Hematopoietic multipotent progenitor cell treated with erythropoietin and hydrocortisone succinate and interleukin-3 and kit ligand, for 15 days (in vitro differentiated cells): ENCODE measurements at regions not wholly inside any gene's neighbourhood (a gene's known extent, or its start where the extent isn't known, plus 50 kb on each side); places are given as distances from the start of the nearest gene placed in this dataset.

Experiments
- DNase-seq: peaks from one replicate; pipeline ENCODE4 v3.0.0-alpha.2; 2015; ENCODE audit warnings: low spot score

GRCh38 chr22:49284056-49284784 lies 543.5 kb downstream of the BRD1 start:
- no peak for DNase-seq

DNA sequence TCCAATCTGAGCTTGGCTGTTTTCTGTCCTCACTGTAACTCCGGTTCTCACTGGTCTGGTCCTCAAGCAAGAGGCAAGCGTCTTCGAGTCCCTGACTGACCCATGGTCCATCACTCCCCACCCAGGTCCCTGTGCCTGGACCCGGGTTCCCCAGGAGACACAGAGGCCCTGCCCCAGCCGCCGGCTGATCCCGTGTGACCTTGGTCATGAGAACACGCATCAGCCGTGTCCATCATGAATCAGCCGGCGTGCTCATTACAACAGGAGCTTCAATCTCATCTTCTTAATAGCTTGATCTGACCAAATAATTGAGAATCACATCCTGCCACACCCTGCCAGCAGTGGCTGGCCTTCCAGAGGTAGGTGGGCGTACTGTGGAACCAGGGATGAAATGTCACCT lies 545.1 kb downstream of the BRD1 start:
- no peak for DNase-seq

GRCh38 chr22:49281467-49282340 lies 546.0 kb downstream of the BRD1 start:
- DNase-seq: no peak

GRCh38 chr22:49278340-49278739 lies 549.3 kb downstream of the BRD1 start:
- DNase-seq: no peak

DNA sequence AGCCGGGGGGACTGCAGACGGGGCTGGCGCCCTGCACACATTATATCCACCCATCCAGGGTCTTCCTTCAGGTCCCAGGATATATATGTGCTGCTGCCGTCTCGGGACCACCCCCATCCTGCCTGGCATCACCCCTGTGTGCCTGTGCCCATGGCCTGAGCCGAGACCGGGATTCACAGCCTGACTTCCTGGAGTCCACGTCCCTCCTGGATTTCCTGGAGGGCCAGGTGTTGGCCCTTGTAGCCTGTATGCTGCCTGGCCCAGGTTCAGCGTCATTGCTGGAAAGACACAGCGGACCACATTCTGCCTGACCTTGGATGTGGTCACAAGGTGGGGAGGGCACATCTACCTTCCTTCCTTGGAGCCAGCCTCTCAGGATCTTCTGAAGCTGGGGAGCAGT lies 551.1 kb downstream of the BRD1 start:
- DNase-seq: no peak

DNA sequence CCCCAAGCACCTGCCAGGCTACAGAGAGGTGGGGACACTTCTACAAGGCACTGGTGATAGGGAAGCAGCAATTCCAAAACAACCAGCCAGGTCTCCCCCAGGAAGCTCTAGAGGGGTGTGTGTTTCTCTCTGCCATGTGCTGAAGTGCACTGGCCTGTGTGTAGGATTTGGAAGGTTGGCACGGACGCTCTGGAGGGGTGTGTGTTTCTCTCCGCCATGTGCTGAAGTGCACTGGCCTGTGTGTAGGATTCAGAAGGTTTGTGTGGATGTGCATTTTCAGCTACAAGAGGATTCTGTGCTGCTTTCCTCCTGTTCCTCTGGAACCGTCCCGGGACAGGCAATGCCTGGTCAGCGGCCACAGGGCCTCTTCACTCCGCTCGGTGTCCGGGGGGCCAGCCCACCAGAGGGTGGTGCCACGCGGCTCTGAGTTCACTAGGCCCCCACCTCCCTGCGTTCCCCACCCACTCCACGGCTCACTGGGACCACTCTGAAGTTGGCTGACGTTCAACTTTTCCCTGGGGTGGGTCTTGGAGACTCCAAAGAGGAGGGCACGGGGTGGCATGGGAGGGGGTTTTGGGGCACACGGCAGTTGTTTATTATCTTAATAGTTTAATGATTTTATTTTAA lies 552.8 kb downstream of the BRD1 start:
- no peak for DNase-seq

- DNase-seq: no peak
These were observed 555.0 kb downstream of the BRD1 start for GRCh38 chr22:49272546-49273125.

DNA sequence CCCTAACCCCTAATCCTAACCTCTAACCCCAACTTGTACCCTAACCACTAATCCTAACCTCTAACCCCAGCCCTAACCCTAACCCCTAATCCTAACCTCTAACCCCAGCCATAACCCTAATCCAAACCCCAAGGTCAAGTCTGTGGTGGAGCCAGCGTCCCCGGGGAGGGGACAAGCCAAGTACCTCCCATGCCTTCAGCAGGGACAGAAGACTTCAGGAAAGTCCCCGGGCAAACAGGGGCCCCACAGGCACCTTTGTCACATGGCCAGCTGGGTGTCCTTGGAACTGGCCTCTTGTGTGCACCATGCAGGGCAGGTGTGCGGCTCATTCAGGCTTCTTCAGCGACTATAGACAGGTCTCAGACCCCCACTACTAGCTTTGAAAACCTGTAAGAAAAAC lies 555.8 kb downstream of the BRD1 start:
- no peak for DNase-seq

DNA sequence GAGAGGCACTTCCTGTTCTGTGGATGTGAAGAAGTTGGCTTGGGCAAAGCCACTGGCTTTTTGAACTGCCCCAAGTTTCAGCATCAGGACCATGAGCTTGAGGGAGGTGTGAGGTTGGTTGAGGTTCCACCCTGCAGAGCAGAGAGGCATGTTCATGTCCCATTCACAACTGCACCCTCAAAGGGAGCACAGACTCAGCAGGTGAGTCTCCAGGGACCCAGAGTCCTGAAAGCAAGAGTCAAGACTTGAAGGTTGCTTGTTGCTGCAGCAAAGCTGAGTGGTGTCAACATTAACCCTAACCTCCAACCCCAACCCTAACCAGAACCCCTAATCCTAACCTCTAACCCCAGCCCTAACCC lies 556.3 kb downstream of the BRD1 start:
- DNase-seq: no peak

- no peak for DNase-seq
These were observed 556.9 kb downstream of the BRD1 start for GRCh38 chr22:49270595-49271368.

- DNase-seq: no peak
These were observed 557.7 kb downstream of the BRD1 start for GRCh38 chr22:49269928-49270327.

- no peak for DNase-seq
These were observed 558.3 kb downstream of the BRD1 start for GRCh38 chr22:49269371-49269770.

- DNase-seq: no peak
These were observed 558.7 kb downstream of the BRD1 start for GRCh38 chr22:49268924-49269323.

GRCh38 chr22:49267996-49268395 lies 559.7 kb downstream of the BRD1 start:
- DNase-seq: no peak

DNA sequence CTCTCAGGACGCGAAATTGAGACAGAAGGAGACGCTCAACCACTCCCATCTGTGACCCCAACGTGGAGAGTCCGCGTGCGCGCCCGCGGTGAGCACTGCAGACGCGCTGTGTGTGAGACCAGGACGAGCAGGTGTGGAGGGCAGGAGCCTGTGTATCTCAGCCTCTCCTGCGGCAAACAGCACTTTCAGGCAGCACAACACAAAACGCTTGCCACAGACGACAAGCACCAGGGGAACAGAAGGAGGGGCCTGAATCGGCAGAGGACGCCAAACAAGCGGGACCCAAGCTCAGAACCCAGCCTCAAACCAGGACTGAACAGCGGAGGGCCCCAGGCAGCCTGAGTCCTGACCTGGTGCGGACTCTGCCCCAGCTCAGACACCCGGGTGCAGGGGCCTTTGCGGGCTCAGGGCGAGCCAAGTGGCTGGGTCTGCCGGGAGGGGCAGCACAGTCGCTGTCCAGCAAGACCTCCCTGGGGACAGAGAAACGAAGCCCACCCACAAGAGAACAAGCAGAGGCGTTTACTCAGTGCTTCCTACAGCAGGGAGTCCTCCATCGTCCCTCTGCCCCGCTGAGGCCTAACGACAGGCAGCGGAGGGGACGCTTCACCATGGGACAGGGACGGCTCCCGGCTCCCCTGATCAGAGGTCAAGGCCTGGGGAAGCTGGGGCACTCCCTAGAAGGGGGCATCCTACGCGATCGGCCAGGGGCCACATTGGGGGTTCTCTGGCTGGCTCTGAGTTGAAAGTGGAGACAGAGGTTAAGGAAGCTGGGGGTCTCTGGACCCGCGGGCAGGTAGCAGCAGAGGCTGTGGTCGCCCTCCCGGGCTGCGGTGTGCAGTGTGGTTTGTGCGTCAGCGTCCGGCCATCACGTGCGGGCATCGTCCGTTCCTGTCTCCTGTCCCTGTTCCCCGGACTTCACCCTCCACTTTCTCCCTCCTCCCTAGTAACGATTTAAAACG lies 560.8 kb downstream of the BRD1 start:
- DNase-seq: no peak

- no peak for DNase-seq
These were observed 563.0 kb downstream of the BRD1 start for GRCh38 chr22:49264696-49265095.

DNA sequence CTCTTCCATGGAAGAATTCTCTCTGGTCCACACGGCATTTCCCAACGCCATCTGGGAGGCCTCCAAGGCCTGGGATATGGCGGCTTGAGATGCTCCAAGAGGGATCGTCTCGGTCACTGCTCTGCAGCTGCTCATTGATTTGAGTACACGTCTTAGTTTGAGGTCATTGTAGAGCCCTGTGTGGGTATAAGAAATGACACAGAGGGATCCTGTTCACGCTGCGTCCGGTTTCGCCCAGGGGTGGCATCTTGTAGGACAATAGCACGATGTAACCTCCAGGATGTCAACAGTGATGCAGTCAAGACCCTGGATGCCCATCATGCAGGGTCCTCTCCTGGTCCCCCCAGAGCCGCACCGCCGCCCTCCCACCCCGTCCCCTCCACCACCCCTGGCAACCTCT lies 564.6 kb downstream of the BRD1 start:
- no peak for DNase-seq

DNA sequence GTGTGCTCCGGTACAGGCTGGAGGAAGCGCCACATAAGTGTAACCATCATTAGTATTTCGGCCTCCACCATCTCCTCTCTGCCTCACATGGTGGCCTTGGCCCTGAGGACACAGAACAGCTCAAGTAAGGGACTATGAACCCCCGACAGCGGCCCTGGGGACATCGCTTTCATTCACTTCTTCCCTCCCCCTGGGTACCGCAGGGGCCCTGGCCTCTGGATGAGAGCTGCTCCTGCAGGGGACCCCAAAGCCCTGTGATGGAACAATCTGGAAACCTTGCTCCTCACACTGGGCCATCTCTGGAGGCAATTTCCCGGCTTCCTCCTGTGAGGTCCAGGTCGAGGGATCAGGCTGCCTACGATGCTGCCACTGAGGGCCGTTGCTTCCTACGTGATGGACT lies 565.5 kb downstream of the BRD1 start:
- DNase-seq: no peak

- no peak for DNase-seq
These were observed 566.1 kb downstream of the BRD1 start for GRCh38 chr22:49261616-49262015.

DNA sequence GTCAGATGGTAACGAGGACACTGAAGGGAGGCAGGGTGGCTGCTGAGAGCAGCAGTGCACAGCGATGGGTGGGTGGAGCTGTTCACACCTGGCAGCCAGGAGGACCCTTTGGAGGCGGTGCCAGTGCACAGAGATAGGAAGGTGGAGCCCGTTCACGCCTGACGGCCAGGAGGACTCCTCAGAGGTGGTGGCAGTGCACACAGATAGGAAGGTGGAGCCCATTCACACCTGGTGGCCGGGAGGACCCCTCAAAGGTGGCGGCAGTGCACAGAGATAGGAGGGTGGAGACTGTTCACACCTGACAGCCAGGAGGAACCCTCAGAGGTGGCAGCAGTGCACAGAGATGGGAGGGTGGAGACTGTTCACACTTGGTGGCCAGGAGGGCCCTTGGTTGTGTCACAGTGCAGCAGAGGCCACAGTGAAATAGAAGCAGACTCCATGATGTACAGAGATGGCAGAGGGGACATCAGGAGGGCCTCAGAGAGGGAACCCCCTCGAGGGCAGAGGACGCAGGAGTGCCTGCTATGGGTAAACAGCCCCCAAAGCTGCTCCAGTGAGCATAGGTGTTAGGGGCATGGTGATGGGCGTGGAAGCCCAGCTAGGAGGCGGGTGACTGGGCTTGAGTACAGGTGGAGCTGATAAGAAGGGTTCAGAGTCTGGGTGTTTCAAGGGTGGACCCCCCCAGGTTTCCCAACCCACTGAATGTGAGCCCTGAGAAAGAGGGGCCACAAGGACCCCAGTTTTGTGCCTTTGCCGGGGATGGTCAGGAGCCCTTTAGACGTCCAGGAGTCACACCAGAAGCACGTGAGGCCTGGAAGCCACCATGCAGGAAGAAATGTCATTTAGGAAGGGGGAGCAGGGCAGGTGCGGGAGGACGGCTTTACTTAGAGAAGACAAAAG lies 566.7 kb downstream of the BRD1 start:
- no peak for DNase-seq
